Astrocyte (in vitro differentiated cells and primary cell): ENCODE measurements at regions not wholly inside any gene's neighbourhood (a gene's known extent, or its start where the extent isn't known, plus 50 kb on each side); places are given as distances from the start of the nearest gene placed in this dataset.

Source experiments
- CTCF ChIP-seq: IDR thresholded peaks from 2 replicates; pipeline ENCODE4 v1.5.1; 2011; ENCODE audit warnings: low read depth, mild to moderate bottlenecking, inconsistent platforms, low read length, moderate library complexity; ENCODE audit not compliant: insufficient read depth
- EZH2 ChIP-seq: IDR thresholded peaks from 2 replicates; pipeline ENCODE4 v1.6.1; 2012; ENCODE audit warnings: mild to moderate bottlenecking, low read length, inconsistent platforms; ENCODE audit not compliant: insufficient read depth

GRCh38 chr3:193872265-193872753, 263.6 kb upstream of the HES1 start:
- TF ChIP-seq CTCF (no peak), EZH2 (no peak)
